SK-N-SH (cell line): ENCODE measurements at regions not wholly inside any gene's neighbourhood (a gene's known extent, or its start where the extent isn't known, plus 50 kb on each side); places are given as distances from the start of the nearest gene placed in this dataset.

Experiments used
- CTCF ChIA-PET: fragments of 300-600, 350-600 bp; formaldehyde crosslinking; extraction: SDS; loops from one replicate; lab custom pipeline; 2021; lab: Yijun Ruan, JAX
- POLR2A ChIA-PET: fragments of 350-600 bp; sonication (Branson Sonifier 250); formaldehyde crosslinking; extraction: SDS; loops from one replicate; lab custom pipeline; 2020; ENCODE audit warnings: antibody characterized with exemption, inconsistent platforms; lab: Yijun Ruan, JAX
- DNase-seq: peaks from one replicate; pipeline ENCODE4 v3.0.0; 2012
- H2AFZ ChIP-seq: fragments of 200-600 bp; sonication (generic); 2 replicates; pipeline ENCODE4 v1.8.1; 2016; ENCODE audit warnings: antibody characterized with exemption, mild to moderate bottlenecking, low read depth
- H3F3A ChIP-seq: fragments of 200-600 bp; sonication (generic); replicated peaks from 2 replicates; pipeline ENCODE3; 2016; ENCODE audit warnings: antibody characterized with exemption, mild to moderate bottlenecking; ENCODE audit not compliant: insufficient read depth
- H3K27ac ChIP-seq, 2 experiments: fragments of 200-500 bp in 1 of 2; fragments of 200-600 bp in 1 of 2; sonication (Bioruptor generic) in 1 of 2; sonication (generic), shearing (Covaris generic) in 1 of 2; 2 replicates each; pipeline versions ENCODE4 v1.5.1 to v1.6.1; 2014 to 2016; ENCODE audit warnings: low read depth in 2 of 2, inconsistent platforms in 1 of 2, low read length in 1 of 2, mild to moderate bottlenecking in 1 of 2, mixed read lengths in 1 of 2
- H3K27me3 ChIP-seq: fragments of 200-600 bp; sonication (generic), shearing (Covaris generic); 2 replicates; pipeline ENCODE4 v1.6.1; 2016; ENCODE audit warnings: mixed run types; ENCODE audit not compliant: insufficient read depth
- H3K36me3 ChIP-seq, 2 experiments: fragments of 200-500 bp in 1 of 2; fragments of 200-600 bp in 1 of 2; sonication (Bioruptor generic) in 1 of 2; sonication (generic) in 1 of 2; replicated peaks in 1 of 2; 2 replicates each; pipeline versions ENCODE3 to v1.5.1; 2014 to 2016; ENCODE audit warnings: low read length in 1 of 2, mild to moderate bottlenecking in 1 of 2; ENCODE audit not compliant: insufficient read depth in 2 of 2, control insufficient read depth in 1 of 2
- H3K4me1 ChIP-seq, 2 experiments: fragments of 200-500 bp in 1 of 2; fragments of 200-600 bp in 1 of 2; sonication (Bioruptor generic) in 1 of 2; sonication (generic), shearing (Covaris generic) in 1 of 2; 2 replicates each; pipeline versions ENCODE4 v1.5.1 to v1.6.1; 2014 to 2016; ENCODE audit warnings: low read depth in 1 of 2, low read length in 1 of 2, mixed run types in 1 of 2; ENCODE audit not compliant: insufficient read depth in 2 of 2, control insufficient read depth in 1 of 2
- H3K4me2 ChIP-seq: fragments of 200-600 bp; sonication (generic), shearing (Covaris generic); 2 replicates; pipeline ENCODE4 v1.6.1; 2017; ENCODE audit warnings: mixed run types
- H3K4me3 ChIP-seq, 2 experiments: fragments of 200-500 bp in 1 of 2; fragments of 200-600 bp in 1 of 2; sonication (Bioruptor generic) in 1 of 2; sonication (generic), shearing (Covaris generic) in 1 of 2; 2 replicates each; pipeline versions ENCODE4 v1.5.1 to v1.8.1; 2014 to 2016; ENCODE audit warnings: low read depth in 2 of 2, inconsistent platforms in 1 of 2, low read length in 1 of 2, mild to moderate bottlenecking in 1 of 2, mixed read lengths in 1 of 2, moderate library complexity in 1 of 2
- H3K79me2 ChIP-seq: fragments of 200-600 bp; sonication (generic); 2 replicates; pipeline ENCODE4 v1.8.1; 2017; ENCODE audit warnings: mild to moderate bottlenecking; ENCODE audit not compliant: insufficient read depth
- H3K9ac ChIP-seq: fragments of 200-600 bp; sonication (generic); 2 replicates; pipeline ENCODE4 v1.6.1; 2017; ENCODE audit warnings: mixed run types
- H3K9me2 ChIP-seq: fragments of 200-600 bp; sonication (generic); 2 replicates; pipeline ENCODE4 v1.6.1; 2017; ENCODE audit warnings: mixed run types
- H3K9me3 ChIP-seq: fragments of 200-600 bp; sonication (generic); 2 replicates; pipeline ENCODE4 v1.6.1; 2017; ENCODE audit warnings: mixed run types, mild to moderate bottlenecking, moderate library complexity
- H4K20me1 ChIP-seq: fragments of 200-600 bp; sonication (generic); 2 replicates; pipeline ENCODE4 v1.6.1; 2017; ENCODE audit warnings: mild to moderate bottlenecking, mixed run types; ENCODE audit not compliant: insufficient read depth
- CTCF ChIP-seq: fragments of 200-600 bp; sonication (generic); IDR thresholded peaks from 2 replicates; pipeline ENCODE4 v1.6.1; 2017; ENCODE audit warnings: antibody characterized with exemption, mild to moderate bottlenecking, moderate library complexity
- ELF1 ChIP-seq: IDR thresholded peaks from 2 replicates; pipeline ENCODE4 v1.4.0; 2012
- EP300 ChIP-seq, 2 experiments: IDR thresholded peaks; 2 replicates each; pipeline versions ENCODE4 v1.4.0 to v1.6.1; 2012; ENCODE audit warnings: borderline replicate concordance in 1 of 2, low read depth in 1 of 2, low read length in 1 of 2
- FOXM1 ChIP-seq: IDR thresholded peaks from 2 replicates; pipeline ENCODE4 v1.4.0; 2012; ENCODE audit warnings: low read depth, mild to moderate bottlenecking
- GABPA ChIP-seq: IDR thresholded peaks from 2 replicates; pipeline ENCODE4 v1.4.0; 2012; ENCODE audit warnings: low read depth, mild to moderate bottlenecking
- MAX ChIP-seq: IDR thresholded peaks from 2 replicates; pipeline ENCODE4 v1.4.0; 2012; ENCODE audit warnings: low read depth
- MEF2A ChIP-seq: IDR thresholded peaks from 2 replicates; pipeline ENCODE4 v1.4.0; 2012; ENCODE audit warnings: low read depth, borderline replicate concordance
- MXI1 ChIP-seq: IDR thresholded peaks from 2 replicates; pipeline ENCODE4 v1.6.1; 2012; ENCODE audit warnings: mild to moderate bottlenecking, low read depth, low read length, improper control_type of control experiment
- NFIC ChIP-seq: IDR thresholded peaks from 2 replicates; pipeline ENCODE4 v1.4.0; 2012; ENCODE audit warnings: borderline replicate concordance
- PBX3 ChIP-seq: IDR thresholded peaks from 2 replicates; pipeline ENCODE4; 2012
- REST ChIP-seq: IDR thresholded peaks from 2 replicates; pipeline ENCODE4 v1.6.1; 2012; ENCODE audit warnings: mild to moderate bottlenecking, low read depth, low read length, moderate library complexity
- RFX5 ChIP-seq: IDR thresholded peaks from 2 replicates; pipeline ENCODE4 v1.6.1; 2012; ENCODE audit warnings: mild to moderate bottlenecking, improper control_type of control experiment, low read length
- YY1 ChIP-seq: IDR thresholded peaks from 2 replicates; pipeline ENCODE4 v1.4.0; 2012; ENCODE audit warnings: low read depth, mild to moderate bottlenecking
- WGBS: methylation state at CpG from one replicate; pipeline ENCODE4 v1.1.6; 2017; ENCODE audit warnings: low lambda C conversion rate; 5-methylcytosine and 5-hydroxymethylcytosine counted together

- TF ChIP-seq REST (no peak), RFX5 (no peak), GABPA (no peak)
Measured at GRCh38 chr18:78722929-78723710, 256.5 kb upstream of the SALL3 start (continued).

GRCh38 chr18:78724214-78724914 is 255.3 kb upstream of the SALL3 start:
- H3K9me2 ChIP-seq = no peaks in the 10 kb centered on the region
- 10% methylated on average over 15 of the region's 15 CpGs for WGBS
- no peaks in the 10 kb centered on the region for H3K4me1 ChIP-seq
- CTCF ChIA-PET = no interaction called here
- H2AFZ ChIP-seq = no peak overlapping the region
- H3K27ac ChIP-seq = no peak overlapping the region
- POLR2A ChIA-PET = no interaction called here
- no peaks in the 10 kb centered on the region for H3K9me3 ChIP-seq
- H3K9ac ChIP-seq = no peak overlapping the region
- no peaks in the 10 kb centered on the region for H4K20me1 ChIP-seq
- no peaks in the 10 kb centered on the region for H3K36me3 ChIP-seq
- no peak overlapping the region for H3K4me3 ChIP-seq
- H3K27me3 ChIP-seq = peaks cover 72% of the 10 kb centered on the region
- TF ChIP-seq MXI1 = no peak
- no peak for TF ChIP-seq MAX
- TF ChIP-seq PBX3 = no peak
- no peak for TF ChIP-seq ELF1
- no peak for TF ChIP-seq CTCF
- no peak for TF ChIP-seq EP300 (IDR thresholded peaks at IDR 0.05; ENCODE audit: borderline replicate concordance in 1 of 2, low read depth in 1 of 2, low read length in 1 of 2)
- TF ChIP-seq MEF2A = no peak
- no peak for TF ChIP-seq YY1
- TF ChIP-seq REST = no peak
- no peak for TF ChIP-seq FOXM1
- TF ChIP-seq NFIC = no peak
- H3K4me2 ChIP-seq = no peak overlapping the region
- H3F3A ChIP-seq = no peaks in the 10 kb centered on the region
- H3K79me2 ChIP-seq = no peaks in the 10 kb centered on the region
- no peak for DNase-seq
